Lower leg skin (tissue), 4 donors: ENCODE measurements at regions not wholly inside any gene's neighbourhood (a gene's known extent, or its start where the extent isn't known, plus 50 kb on each side); places are given as distances from the start of the nearest gene placed in this dataset.

Experiments used
- DNase-seq, 2 donors: peaks; one replicate each; pipeline ENCODE4 v3.0.0-alpha.2; 2019; ENCODE audit warnings: low spot score in 2 of 2
- H3K4me3 ChIP-seq: fragments of 200-600 bp; sonication (generic); 2 replicates; pipeline ENCODE4 v1.5.1; 2017; ENCODE audit warnings: mild to moderate bottlenecking, low read depth; ENCODE audit not compliant: poor library complexity, severe bottlenecking
- POLR2A ChIP-seq, 2 donors: fragments of 450-650 bp; IDR thresholded peaks; one replicate each; pipeline ENCODE4 v1.6.1; 2016 to 2017; ENCODE audit warnings: antibody characterized with exemption in 2 of 2, mild to moderate bottlenecking in 1 of 2, moderate library complexity in 1 of 2
- WGBS, 2 donors: methylation state at CpG; one replicate each; pipeline ENCODE4 v1.1.5; 2018; 5-methylcytosine and 5-hydroxymethylcytosine counted together
- intact Hi-C: fragments of 100-400 bp; cut with DNase I; formaldehyde crosslinking; loops from one replicate; pipeline ENCODE4 v1.15.0; 2023; ENCODE audit warnings: low total_unique reads
- TF ChIP-seq, protein P1 (sequence below), 3 donors: fragments of 450-650 bp; IDR thresholded peaks; one replicate each; pipeline ENCODE4 v1.5.1; 2016; ENCODE audit warnings: antibody characterized with exemption in 3 of 3, mild to moderate bottlenecking in 3 of 3, moderate library complexity in 2 of 3

DNA sequence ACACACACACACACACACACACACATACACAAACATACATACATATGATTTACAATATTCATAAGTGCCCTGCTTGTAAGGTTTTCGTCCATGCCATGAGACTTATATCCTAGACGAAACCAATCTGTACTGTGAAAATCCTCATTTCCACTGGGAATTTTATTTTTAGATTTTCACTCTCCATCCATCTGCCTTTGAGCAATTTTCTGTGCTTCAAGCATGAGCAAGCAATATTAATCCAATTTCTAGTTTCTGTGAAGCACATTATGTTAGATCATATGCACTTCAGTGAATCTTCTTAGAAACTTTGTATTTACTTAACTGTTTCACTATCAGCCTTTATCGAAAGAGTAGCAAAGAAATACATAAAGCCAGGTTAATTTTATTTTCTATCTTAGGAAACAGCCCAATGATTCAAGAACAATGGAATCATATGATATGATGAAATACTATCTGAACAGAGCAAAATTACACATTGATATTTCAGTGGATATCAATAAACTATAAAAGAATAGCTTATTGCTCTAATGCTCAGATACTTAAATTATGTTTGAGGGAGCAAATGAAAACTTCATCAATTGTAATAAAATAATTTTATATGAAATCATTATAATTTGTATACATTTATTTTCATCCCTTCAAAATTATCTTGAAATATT is 1100.7 kb upstream of the MIR17HG start:
- TF ChIP-seq, protein P1, sequence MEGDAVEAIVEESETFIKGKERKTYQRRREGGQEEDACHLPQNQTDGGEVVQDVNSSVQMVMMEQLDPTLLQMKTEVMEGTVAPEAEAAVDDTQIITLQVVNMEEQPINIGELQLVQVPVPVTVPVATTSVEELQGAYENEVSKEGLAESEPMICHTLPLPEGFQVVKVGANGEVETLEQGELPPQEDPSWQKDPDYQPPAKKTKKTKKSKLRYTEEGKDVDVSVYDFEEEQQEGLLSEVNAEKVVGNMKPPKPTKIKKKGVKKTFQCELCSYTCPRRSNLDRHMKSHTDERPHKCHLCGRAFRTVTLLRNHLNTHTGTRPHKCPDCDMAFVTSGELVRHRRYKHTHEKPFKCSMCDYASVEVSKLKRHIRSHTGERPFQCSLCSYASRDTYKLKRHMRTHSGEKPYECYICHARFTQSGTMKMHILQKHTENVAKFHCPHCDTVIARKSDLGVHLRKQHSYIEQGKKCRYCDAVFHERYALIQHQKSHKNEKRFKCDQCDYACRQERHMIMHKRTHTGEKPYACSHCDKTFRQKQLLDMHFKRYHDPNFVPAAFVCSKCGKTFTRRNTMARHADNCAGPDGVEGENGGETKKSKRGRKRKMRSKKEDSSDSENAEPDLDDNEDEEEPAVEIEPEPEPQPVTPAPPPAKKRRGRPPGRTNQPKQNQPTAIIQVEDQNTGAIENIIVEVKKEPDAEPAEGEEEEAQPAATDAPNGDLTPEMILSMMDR (IDR thresholded peaks at IDR 0.05) = no peak
- no peak for TF ChIP-seq POLR2A (IDR thresholded peaks at IDR 0.05)
- DNase-seq = no peak
- intact Hi-C loops = no loop called here
- WGBS, 2 donors = 71 to 78% methylated on average over 3 of the region's 3 CpGs
- H3K4me3 ChIP-seq = no peak overlapping the region

- intact Hi-C loops = no loop called here
- TF ChIP-seq POLR2A (IDR thresholded peaks at IDR 0.05) = no peak
- TF ChIP-seq, protein P1 (IDR thresholded peaks at IDR 0.05) = no peak
- no peak overlapping the region for H3K4me3 ChIP-seq
- no peak for DNase-seq
- 89 to 93% methylated on average over 5 of the region's 5 CpGs for WGBS, 2 donors
These were observed 1093.7 kb upstream of the MIR17HG start for GRCh38 chr13:90253806-90254205.

DNA sequence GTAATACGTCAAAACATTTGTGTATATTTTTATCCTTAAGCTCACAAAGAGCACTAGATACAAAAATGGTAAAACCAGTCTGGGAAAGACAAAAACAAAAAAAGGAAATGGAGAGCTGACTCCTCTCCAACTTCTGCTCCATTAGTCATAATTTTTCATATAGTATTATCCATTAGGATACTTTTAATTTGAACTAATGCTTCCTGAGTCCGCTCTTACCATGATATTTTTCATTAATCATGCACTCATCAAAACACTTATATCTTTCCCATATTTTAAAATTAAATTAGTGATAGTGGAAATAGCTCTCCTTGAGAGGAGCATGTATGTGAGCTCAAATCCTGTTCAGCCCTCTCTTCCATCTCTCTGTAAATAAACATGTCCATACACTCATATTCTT is 1093.0 kb upstream of the MIR17HG start:
- TF ChIP-seq POLR2A (IDR thresholded peaks at IDR 0.05) = no peak
- TF ChIP-seq, protein P1 (IDR thresholded peaks at IDR 0.05) = no peak
- intact Hi-C loops = no loop called here
- DNase-seq = no peak
- WGBS, 2 donors = 86 to 89% methylated on average over 2 of the region's 2 CpGs
- no peak overlapping the region for H3K4me3 ChIP-seq

GRCh38 chr13:90256746-90257145 is 1090.7 kb upstream of the MIR17HG start:
- DNase-seq = no peak
- no peak overlapping the region for H3K4me3 ChIP-seq
- intact Hi-C loops = no loop called here
- 85 to 91% methylated on average over 2 of the region's 2 CpGs for WGBS, 2 donors
- TF ChIP-seq, protein P1 (IDR thresholded peaks at IDR 0.05) = no peak
- TF ChIP-seq POLR2A (IDR thresholded peaks at IDR 0.05) = no peak

- no peak overlapping the region for H3K4me3 ChIP-seq
- intact Hi-C loops = no loop called here
- no peak for TF ChIP-seq POLR2A (IDR thresholded peaks at IDR 0.05)
- TF ChIP-seq, protein P1 (IDR thresholded peaks at IDR 0.05) = no peak
- WGBS, 2 donors = 80 to 92% methylated on average over 1 of the region's 1 CpG
- no peak for DNase-seq
These were observed 1089.4 kb upstream of the MIR17HG start for GRCh38 chr13:90258129-90258528.

DNA sequence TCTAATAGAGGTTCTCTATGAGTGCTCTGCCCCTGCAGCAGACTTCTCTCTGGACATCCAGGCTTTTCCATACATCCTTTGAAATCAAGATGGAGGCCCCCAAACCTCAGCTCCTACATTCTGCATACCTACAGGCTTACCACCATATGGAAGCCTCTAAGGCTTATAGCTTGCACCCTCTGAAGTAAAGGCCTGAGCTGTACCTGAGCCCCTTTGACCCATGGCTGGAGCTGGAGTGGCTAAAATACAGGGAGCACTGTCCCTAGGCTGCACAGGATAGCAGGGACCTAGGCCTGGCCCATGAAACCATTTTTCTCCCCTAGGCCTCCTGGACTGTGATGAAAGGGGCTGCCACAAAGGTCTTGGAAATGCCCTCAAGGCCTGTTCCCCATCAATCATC is 1086.1 kb upstream of the MIR17HG start:
- no peak overlapping the region for H3K4me3 ChIP-seq
- TF ChIP-seq POLR2A (IDR thresholded peaks at IDR 0.05) = no peak
- TF ChIP-seq, protein P1 (IDR thresholded peaks at IDR 0.05) = no peak
- no peak for DNase-seq
- intact Hi-C loops = no loop called here
